ENCODE measurements at regions not wholly inside any gene's neighbourhood (a gene's known extent, or its start where the extent isn't known, plus 50 kb on each side); places are given as distances from the start of the nearest gene placed in this dataset.

DNA sequence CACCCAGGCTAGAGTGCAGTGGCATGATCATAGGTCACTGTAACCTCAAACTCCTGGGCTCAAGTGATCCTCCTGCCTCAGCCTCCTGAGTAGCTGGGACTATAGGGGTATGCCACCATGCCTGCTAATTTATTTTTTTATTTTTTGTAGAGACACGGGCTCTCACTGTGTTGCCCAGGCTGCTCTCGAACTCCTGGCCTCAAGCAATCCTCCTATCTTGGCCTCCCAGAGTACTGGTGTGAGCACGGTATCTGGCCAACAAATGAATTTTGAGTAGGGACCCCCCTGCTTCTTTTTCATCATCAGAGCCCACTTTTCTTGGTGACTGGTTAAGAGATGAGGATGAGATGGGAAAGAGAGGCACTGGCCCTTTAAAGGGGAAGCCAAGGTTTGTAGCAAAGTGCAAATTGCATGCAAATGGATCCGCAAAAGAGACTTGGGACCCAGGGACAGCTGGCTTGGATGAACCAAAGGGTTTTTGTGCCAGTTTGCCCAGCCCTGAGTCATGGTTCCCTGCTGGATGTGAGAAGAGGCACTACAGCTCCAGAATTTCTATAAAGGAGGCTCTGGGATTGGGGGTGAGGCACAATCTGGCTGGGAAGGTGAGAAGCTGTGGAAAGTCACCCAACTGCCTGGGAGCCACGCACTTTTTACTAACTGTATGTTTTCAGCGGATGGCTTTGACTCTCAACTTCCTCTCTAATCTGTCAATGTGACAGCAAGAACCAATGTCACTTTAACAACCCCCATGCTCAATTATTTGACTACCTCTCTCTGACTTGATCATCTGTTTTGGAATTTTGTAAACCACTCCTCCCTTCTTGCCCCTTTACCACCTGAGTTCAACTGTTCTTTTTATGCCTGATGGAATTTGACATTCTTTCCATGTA is 58.7 kb upstream of the RNF24 start:
- CTCF ChIA-PET = interaction anchor here (1.5 kb wide), 1 partner anchor 10 kb away, joined by 3 read pairs; no protein-coding TSS in a partner anchor
- POLR2A ChIA-PET = no interaction called here

DNA sequence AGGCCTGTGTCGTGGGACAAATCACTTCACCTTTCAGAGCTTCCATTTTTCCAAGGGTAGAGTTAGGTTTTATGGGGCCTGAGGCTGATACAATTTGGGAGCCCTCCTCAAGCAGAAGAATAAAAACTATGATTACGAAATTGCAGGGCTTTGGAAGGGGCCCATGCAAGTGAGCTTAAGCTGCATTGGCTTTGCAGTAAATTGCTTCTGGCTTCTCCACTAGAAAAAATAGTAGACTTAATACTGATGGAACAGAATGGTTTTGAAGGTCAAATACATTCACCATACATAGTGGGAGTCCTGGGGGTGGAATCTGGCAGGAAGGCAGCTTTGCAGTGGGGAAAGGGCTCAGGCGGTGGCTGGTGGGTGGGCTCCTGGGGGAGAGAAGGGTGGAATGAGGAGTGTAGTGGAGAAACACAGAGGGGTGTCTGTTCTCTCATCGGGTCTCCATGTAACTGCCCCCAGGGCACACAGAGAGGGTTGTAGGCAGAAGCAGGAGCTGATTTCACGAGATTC is 55.9 kb upstream of the RNF24 start:
- ChIA-PET CTCF (interaction anchor here (1.0 to 1.1 kb wide), 2 partner anchors 54 to 217 kb away, joined by 3 to 4 read pairs; no protein-coding TSS in a partner anchor), POLR2A (no interaction called here)

DNA sequence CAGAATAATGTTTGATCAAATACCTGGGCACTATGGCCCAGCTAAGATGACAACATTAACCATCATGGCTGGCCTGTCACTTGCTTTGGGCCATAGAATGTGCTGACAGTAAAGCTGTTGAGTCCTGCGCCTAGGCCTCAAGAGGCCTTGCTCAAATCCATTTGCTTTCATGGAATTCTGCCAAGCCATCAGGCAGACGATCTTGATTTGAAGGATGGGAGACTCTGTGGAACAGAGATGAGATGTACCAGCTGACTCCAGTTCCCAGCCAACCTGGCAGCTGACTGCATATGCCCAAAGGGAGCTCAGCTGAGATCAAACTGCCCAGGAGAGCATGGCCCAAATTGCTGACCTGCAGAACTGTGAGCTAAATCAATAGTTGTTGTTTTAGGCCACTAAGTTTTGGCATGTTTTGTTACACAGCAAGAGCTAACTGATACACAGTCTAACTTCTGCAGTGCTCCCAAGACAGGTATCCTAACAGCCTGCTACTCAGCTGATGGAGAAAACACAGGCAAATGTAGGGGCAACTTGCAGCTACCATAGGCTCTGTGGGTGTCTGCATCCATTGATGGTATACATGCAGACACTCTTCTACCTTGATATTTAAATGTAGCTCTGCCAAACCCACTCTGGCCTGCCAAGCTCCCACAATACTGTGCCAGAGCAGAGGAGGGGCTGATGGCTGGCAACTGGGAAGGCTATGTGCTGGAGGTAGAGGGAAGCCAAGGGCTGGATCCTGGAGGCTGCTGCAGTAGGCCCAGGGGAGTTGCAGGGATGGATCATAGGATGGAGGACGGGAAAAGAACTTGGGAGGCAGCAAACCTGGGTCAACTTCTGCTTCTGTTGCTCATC is 55.2 kb upstream of the RNF24 start:
- POLR2A ChIA-PET = no interaction called here
- CTCF ChIA-PET = no interaction called here

DNA sequence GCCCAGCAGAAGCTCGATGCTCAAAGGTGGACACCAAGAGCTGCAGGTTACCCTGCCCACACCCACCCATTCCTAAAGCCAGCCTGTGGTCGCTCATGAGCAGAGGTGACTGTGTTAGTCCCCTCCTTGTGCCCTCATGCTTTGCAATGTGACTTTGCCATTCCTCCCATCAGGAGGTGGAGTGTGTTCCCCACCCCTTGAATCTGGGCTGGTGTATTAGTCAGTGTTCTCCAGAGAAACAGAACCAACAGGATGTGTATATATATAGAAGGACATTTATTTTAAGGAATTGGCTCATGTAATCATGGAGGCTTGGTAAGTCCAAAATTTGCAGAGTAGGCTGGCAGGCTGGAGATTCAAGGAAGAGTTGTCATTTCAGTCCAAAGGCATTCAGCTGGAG is 54.4 kb upstream of the RNF24 start:
- CTCF ChIA-PET = no interaction called here
- POLR2A ChIA-PET = no interaction called here

DNA sequence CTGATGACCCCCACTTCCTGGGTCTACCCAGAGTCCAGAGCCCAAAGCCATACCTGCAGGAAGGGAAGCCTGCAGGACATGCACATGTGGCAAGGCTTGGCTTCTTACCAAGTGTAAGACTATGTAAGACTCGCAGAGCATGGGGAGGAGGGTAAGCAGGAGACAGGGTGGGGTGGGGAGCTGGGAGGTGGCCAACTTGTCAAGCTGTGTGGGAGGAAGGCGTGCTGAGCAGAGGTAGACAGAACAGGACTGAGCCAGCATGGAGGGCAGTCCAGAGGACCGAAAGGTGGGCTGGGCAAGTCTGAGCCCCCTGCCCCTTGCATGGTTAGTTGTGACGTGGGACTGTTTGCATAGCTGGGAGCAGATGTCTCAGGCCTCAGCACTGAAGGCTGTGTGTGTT is 53.4 kb upstream of the RNF24 start:
- ChIA-PET POLR2A (no interaction called here), CTCF (no interaction called here)

DNA sequence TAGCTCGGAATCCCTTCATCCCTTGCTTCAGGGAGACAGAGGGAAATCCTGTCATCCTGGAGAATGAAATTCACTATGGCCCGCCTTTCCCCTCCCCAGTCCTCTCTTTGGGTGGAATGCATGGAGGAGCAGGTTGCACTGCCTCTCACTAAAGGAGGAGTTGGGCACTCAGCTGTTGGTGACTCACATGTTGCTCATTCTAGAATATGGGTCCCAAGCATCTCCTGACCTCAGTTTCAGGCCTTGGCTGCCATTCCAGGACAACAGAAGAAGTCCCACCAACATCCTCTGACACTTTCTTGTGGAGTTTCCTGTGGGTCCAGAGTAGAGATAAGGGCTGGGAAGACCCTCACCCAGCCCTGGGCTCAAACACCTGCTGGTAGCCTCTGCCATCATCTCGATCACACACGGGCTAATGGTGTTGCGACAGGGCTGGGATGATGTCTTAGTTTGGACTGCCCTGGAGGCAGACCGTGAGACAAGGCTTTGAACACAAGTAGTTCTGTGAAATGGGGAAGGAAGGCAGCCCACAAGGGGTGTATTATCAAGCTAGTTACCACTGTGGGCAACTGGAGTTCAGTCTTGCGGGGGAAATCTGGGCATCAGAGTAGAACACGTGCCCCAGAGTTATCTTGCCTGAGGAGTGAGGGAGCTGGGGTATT is 52.4 kb upstream of the RNF24 start:
- ChIA-PET CTCF (no interaction called here), POLR2A (interaction anchor here (0.6 kb wide), 1 partner anchor 191 kb away, joined by 6 read pairs; no protein-coding TSS in a partner anchor)

DNA sequence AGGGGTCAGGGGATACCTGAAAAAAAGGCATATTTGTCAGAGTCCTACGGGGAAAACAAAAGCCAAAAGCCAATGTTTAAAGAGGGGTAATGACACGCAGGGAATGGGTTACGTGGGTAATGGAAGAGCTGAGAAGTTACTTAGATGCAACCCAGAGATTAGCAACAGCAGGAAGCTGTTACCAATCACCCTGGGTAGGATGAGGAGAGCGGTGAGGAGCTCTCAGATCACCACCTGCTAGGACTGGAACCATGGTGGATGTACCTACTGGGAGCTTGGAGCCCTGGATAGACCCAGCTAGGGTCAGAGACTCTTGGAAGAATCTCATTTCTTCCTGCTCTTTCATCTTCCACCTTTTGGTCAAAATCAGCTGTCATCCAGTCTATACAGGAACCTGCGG is 51.2 kb upstream of the RNF24 start:
- POLR2A ChIA-PET = no interaction called here
- CTCF ChIA-PET = interaction anchor here (0.6 to 0.8 kb wide), 2 partner anchors 19 to 52 kb away, joined by 3 read pairs; partner anchors contain the start of gene RNF24

DNA sequence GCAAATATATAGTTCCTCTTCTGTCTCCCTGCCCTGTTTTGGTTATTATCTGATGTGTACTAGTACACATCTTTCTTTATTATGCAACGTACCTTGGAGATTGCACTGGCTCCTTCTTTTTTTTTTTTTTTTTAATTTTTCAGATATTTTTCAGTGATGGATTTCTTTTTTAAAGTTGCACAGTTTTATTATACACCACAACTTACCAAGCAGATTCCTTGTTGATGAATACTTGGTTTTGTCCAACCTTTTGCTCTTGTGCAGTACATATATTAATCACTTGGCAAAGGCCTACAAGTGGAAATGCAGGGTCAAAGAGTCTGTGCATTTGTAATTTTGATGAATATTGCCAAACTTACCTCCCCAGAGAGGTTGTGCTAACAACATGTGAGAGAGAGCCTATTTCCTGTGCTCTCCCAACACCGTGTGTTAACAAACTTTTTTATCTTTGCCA is 50.1 kb upstream of the RNF24 start:
- CTCF ChIA-PET = no interaction called here
- POLR2A ChIA-PET = no interaction called here
